Upper lobe of left lung (tissue), 6 donors: ENCODE measurements at regions not wholly inside any gene's neighbourhood (a gene's known extent, or its start where the extent isn't known, plus 50 kb on each side); places are given as distances from the start of the nearest gene placed in this dataset.

Experiments used
- ATAC-seq, 2 donors: fragments of 200-7000 bp; cut with Tn5 transposase; one replicate each; pipeline ENCODE4 v1.9.1; 2022; ENCODE audit warnings: mild to moderate bottlenecking in 2 of 2, moderate library complexity in 2 of 2; ENCODE audit not compliant: low FRiP score in 2 of 2
- DNase-seq, 2 donors: peaks; one replicate each; pipeline ENCODE4 v3.0.0-alpha.2; 2019 to 2020
- H3K27ac ChIP-seq, 4 donors: fragments of 200-600 bp; sonication (generic); one replicate each; pipeline ENCODE4 v1.5.1; 2016 to 2019
- H3K27me3 ChIP-seq, 4 donors: fragments of 200-600 bp; sonication (generic); one replicate each; pipeline ENCODE4 v1.5.1; 2017 to 2019
- H3K36me3 ChIP-seq, 4 donors: fragments of 200-600 bp; sonication (generic); one replicate each; pipeline ENCODE4 v1.5.1; 2016 to 2019
- H3K4me1 ChIP-seq, 4 donors: fragments of 200-600 bp; sonication (generic); one replicate each; pipeline ENCODE4 v1.5.1; 2018 to 2019
- H3K4me3 ChIP-seq, 4 donors: fragments of 200-600 bp; sonication (generic); one replicate each; pipeline ENCODE4 v1.5.1; 2017 to 2019; ENCODE audit warnings: mild to moderate bottlenecking in 2 of 4, moderate library complexity in 1 of 4
- H3K9me3 ChIP-seq, 4 donors: fragments of 200-600 bp; sonication (generic); one replicate each; pipeline ENCODE4 v1.5.1; 2018 to 2019
- CTCF ChIP-seq, 6 experiments: fragments of 450-650 bp in 4 of 6; fragments of 200-600 bp in 2 of 6; sonication (generic) in 2 of 6; IDR thresholded peaks; one replicate each; pipeline ENCODE4 v1.5.1; 2016 to 2019; ENCODE audit warnings: antibody characterized with exemption in 6 of 6
- EP300 ChIP-seq, 4 donors: sonication (generic); formaldehyde crosslinking; IDR thresholded peaks; one replicate each; pipeline ENCODE4 v1.5.1; 2017; ENCODE audit warnings: antibody characterized with exemption in 4 of 4, control low read depth in 2 of 4
- POLR2A ChIP-seq, 4 donors: fragments of 450-650 bp; IDR thresholded peaks; one replicate each; pipeline ENCODE4 v1.5.1; 2016 to 2017; ENCODE audit warnings: antibody characterized with exemption in 4 of 4, mild to moderate bottlenecking in 2 of 4
- POLR2AphosphoS5 ChIP-seq, 2 donors: sonication (generic); formaldehyde crosslinking; IDR thresholded peaks; one replicate each; pipeline ENCODE4 v1.5.1; 2017; ENCODE audit warnings: antibody characterized with exemption in 2 of 2
- WGBS, 2 donors: methylation state at CpG; one replicate each; pipeline ENCODE4 v1.1.5; 2017 to 2018; 5-methylcytosine and 5-hydroxymethylcytosine counted together
- donor health status: DM: no; HTN: no; CAD: no; lungs with moderate emphysema.
- donor health status: DM: no; HTN: yes; CAD: no; lungs with severe emphysema.

GRCh38 chr4:112910109-112910736 lies 139.2 kb upstream of the ANK2 start:
- Histone ChIP-seq H3K4me3 (peak overlapping the region in 2 of 4 donors; percentile 17 to 24), H3K4me1 (no peaks in the 10 kb centered on the region), H3K9me3 (no peaks in the 10 kb centered on the region), H3K27ac (no peak overlapping the region), H3K36me3 (no peaks in the 10 kb centered on the region), H3K27me3 (no peaks in the 10 kb centered on the region)
- DNase-seq = no peak
- ATAC-seq = peak in 1 of 2 donors; percentile 48
- 23 to 24% methylated on average over 7 of the region's 7 CpGs for WGBS, 2 donors
- no peak for TF ChIP-seq CTCF (IDR thresholded peaks at IDR 0.05)
- TF ChIP-seq POLR2A (IDR thresholded peaks at IDR 0.05) = no peak
- no peak for TF ChIP-seq POLR2AphosphoS5 (IDR thresholded peaks at IDR 0.05)
- no peak for TF ChIP-seq EP300 (IDR thresholded peaks at IDR 0.05)

DNA sequence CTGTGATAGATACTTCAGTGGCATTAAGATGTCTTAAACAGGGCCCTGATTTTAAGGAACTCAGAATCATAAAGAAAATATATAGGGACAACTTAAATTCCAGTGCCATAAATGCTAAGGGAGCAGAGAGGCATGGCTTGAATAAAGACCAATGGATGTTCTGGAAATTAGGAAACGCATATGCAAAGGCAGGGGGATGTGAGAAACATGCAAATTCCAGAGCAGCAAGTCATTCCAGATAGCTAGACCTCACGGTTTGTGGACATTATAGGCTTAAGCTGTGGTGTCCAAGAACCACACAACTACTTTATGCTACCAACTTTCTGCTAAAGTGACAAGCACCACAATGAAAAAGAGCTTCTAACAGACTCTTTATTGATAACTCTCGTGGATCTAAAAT lies 132.6 kb upstream of the ANK2 start:
- Histone ChIP-seq H3K4me3 (no peak overlapping the region), H3K27ac (no peak overlapping the region), H3K36me3 (no peaks in the 10 kb centered on the region), H3K9me3 (no peaks in the 10 kb centered on the region), H3K27me3 (no peaks in the 10 kb centered on the region), H3K4me1 (no peaks in the 10 kb centered on the region)
- TF ChIP-seq POLR2A (IDR thresholded peaks at IDR 0.05) (no peak), CTCF (IDR thresholded peaks at IDR 0.05) (no peak), POLR2AphosphoS5 (IDR thresholded peaks at IDR 0.05) (no peak), EP300 (IDR thresholded peaks at IDR 0.05) (no peak)
- DNase-seq = no peak
- no peak for ATAC-seq
- WGBS, 2 donors = 53 to 70% methylated on average over 3 of the region's 3 CpGs

- DNase-seq = no peak
- no peak for ATAC-seq
These were observed 125.9 kb upstream of the ANK2 start for GRCh38 chr4:112923516-112923915.

GRCh38 chr4:112926819-112927218 lies 122.6 kb upstream of the ANK2 start:
- no peaks in the 10 kb centered on the region for H3K4me1 ChIP-seq
- WGBS, 2 donors = 71 to 78% methylated on average over 1 of the region's 1 CpG
- TF ChIP-seq EP300 (IDR thresholded peaks at IDR 0.05) = no peak
- TF ChIP-seq POLR2AphosphoS5 (IDR thresholded peaks at IDR 0.05) = no peak
- no peak for TF ChIP-seq POLR2A (IDR thresholded peaks at IDR 0.05)
- TF ChIP-seq CTCF (IDR thresholded peaks at IDR 0.05) = no peak
- no peak overlapping the region for H3K27ac ChIP-seq
- no peaks in the 10 kb centered on the region for H3K27me3 ChIP-seq
- H3K36me3 ChIP-seq = no peaks in the 10 kb centered on the region
- ATAC-seq (no peak), DNase-seq (no peak)
- no peak overlapping the region for H3K4me3 ChIP-seq
- H3K9me3 ChIP-seq = no peaks in the 10 kb centered on the region

More at GRCh38 chr4:112923516-112923915, 125.9 kb upstream of the ANK2 start:
- WGBS, 2 donors = 44 to 52% methylated on average over 1 of the region's 1 CpG
- H3K36me3 ChIP-seq = no peaks in the 10 kb centered on the region
- no peak overlapping the region for H3K4me3 ChIP-seq
- H3K4me1 ChIP-seq = no peaks in the 10 kb centered on the region
- TF ChIP-seq POLR2A (IDR thresholded peaks at IDR 0.05) (no peak), POLR2AphosphoS5 (IDR thresholded peaks at IDR 0.05) (no peak), EP300 (IDR thresholded peaks at IDR 0.05) (no peak), CTCF (IDR thresholded peaks at IDR 0.05) (no peak)
- no peaks in the 10 kb centered on the region for H3K9me3 ChIP-seq
- no peaks in the 10 kb centered on the region for H3K27me3 ChIP-seq
- H3K27ac ChIP-seq = no peak overlapping the region

DNA sequence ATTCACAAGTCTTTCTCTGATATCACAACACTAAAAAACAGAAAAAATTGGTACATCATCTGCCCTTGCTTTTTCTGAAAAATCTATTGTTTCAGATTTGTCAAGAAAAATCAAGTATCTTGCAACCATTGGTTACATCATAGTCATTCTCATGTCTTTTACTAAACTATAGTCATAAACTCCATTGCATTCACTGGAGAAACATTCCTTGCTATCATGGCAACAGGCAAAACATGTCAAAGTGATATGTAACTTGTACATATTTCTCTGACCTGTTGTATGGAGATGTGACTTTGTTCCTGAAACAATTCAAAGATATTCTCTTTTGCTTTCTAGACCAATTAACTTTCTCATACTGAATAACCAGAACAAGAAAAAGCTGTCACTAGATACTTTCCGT lies 121.9 kb upstream of the ANK2 start:
- no peaks in the 10 kb centered on the region for H3K9me3 ChIP-seq
- no peaks in the 10 kb centered on the region for H3K27me3 ChIP-seq
- WGBS, 2 donors = 84 to 85% methylated on average over 1 of the region's 1 CpG
- no peak for ATAC-seq
- H3K4me3 ChIP-seq = no peak overlapping the region
- no peak for DNase-seq
- no peaks in the 10 kb centered on the region for H3K4me1 ChIP-seq
- H3K36me3 ChIP-seq = no peaks in the 10 kb centered on the region
- TF ChIP-seq POLR2AphosphoS5 (IDR thresholded peaks at IDR 0.05) = no peak
- no peak for TF ChIP-seq POLR2A (IDR thresholded peaks at IDR 0.05)
- TF ChIP-seq EP300 (IDR thresholded peaks at IDR 0.05) = no peak
- TF ChIP-seq CTCF (IDR thresholded peaks at IDR 0.05) = no peak
- no peak overlapping the region for H3K27ac ChIP-seq
